Fibroblast of skin of left quadriceps (primary cell): ENCODE measurements at regions not wholly inside any gene's neighbourhood (a gene's known extent, or its start where the extent isn't known, plus 50 kb on each side); places are given as distances from the start of the nearest gene placed in this dataset.
"Not testable (repeated sequence)": the region's sequence is repeated elsewhere in the genome, so short reads cannot be mapped to it uniquely, and the experiment has no call there.

ENCODE experiments used
- DNase-seq, 2 experiments: peaks; one replicate each; pipeline ENCODE4 v3.0.0-alpha.2; 2013; ENCODE audit warnings: low read depth in 2 of 2

GRCh38 chr1:188991221-188991930, 1486.3 kb downstream of the BRINP3 start:
- no peak for DNase-seq

DNA sequence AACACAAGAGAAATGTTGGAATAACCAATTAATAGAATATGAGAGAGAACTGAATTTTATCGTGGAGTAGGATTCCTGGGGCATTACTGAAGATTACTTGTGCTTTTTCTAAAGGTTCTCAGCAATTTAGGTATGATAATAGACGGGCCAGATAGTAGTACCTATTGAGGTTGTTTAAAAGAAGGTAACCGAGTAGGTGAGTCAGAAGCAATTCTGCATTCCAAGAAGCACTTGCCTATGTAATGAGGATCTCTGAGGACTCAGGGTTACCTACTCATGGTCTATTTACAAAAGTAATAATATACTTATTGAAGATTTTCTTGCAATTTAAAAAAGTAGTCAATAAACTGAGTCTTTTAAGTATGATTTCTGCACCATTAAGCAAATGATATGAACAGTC, 1469.8 kb downstream of the BRINP3 start:
- DNase-seq = no peak

DNA sequence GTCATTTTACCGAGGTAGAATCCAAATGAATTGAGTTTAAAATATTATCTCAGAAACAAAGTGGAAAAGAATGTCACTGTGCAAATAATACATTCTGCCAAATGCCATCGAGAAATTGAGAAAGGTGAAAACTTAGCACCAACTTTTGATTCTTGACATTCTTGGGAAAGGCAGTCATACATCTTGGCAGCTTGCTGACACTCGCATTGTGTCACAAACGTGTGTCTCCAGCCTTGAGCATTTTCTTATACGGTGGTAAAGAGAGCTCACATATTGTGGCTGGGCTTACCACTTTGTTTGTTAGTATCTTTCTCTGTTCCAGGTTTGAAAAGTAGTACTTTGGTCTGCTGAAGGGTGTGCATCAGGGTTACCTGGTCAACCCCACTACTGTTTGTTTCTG, 1456.1 kb downstream of the BRINP3 start:
- no peak for DNase-seq

DNA sequence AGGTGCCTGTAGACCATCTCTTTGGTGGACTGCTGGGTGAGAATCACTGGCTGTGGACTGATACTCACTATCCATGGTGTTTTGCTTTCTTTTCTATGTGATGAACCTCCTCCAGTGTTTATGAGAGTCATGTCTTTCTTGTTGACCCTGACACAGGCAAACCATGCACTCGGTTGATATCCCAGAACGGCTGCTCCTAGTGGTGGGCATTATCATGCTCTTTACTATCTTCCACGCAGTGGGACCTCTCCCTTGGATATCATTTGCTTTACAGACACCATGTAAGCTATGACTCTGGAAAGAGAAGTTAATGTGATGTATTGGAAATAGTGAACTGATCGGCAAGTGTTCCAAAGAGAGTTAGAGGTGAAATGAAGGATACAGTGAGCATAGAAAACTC, 1455.6 kb downstream of the BRINP3 start:
- no peak for DNase-seq

DNA sequence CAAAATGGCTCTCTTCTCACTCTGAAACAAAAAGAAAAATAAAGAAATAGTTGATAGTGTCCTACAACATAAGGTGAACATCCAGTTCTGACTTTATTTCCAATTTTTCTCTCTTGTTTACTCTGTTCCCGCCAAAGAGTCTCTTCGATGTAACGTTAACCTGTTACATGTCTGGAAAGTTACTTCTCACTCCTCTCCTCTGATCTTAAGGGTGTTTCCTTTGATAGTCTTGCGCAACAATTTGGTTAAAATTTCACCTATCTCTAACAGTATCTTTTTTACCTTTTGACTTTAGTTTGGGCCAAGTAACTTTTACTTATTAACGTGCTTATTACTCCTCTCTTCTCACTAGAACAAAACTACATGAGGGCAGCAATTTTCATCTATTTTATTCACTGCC, 1450.2 kb downstream of the BRINP3 start:
- DNase-seq = no peak

- DNase-seq = no peak
Observed at GRCh38 chr1:189033169-189033568, 1444.5 kb downstream of the BRINP3 start.

DNA sequence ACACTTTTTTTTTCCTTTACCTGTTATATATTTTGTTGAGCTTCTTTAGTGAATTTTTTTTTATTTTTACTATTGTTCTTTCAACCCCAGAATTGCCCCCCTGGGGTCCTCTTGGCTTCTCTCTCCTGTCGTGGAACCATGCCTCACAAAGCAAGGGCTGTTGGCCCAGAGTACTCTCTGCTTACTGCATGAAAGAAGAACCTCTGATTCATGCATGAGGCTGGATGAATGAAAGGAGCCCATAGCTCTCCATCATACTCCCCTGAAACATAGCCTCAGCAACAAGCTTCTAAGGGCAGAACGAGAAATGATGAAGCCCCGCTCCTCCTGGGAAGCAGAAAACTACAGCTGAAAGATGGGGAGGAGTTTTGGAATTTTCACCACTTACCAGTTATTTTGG, 1441.0 kb downstream of the BRINP3 start:
- no peak for DNase-seq

GRCh38 chr1:189046127-189046526, 1431.5 kb downstream of the BRINP3 start:
- no peak for DNase-seq

- no peak for DNase-seq
Observed at GRCh38 chr1:189084811-189085210, 1392.9 kb downstream of the BRINP3 start.

GRCh38 chr1:189103956-189104355, 1373.7 kb downstream of the BRINP3 start:
- DNase-seq = no peak

GRCh38 chr1:189117072-189117770, 1360.4 kb downstream of the BRINP3 start:
- no peak for DNase-seq

- DNase-seq = no peak
Observed at GRCh38 chr1:189121941-189122340, 1355.7 kb downstream of the BRINP3 start.

GRCh38 chr1:189125694-189126093, 1352.0 kb downstream of the BRINP3 start:
- no peak for DNase-seq

- no peak for DNase-seq
Observed at GRCh38 chr1:189131576-189131975, 1346.1 kb downstream of the BRINP3 start.

- DNase-seq = not testable (repeated sequence)
Observed at GRCh38 chr1:189139748-189140147, 1337.9 kb downstream of the BRINP3 start.

- DNase-seq = no peak
Observed at GRCh38 chr1:189141056-189141455, 1336.6 kb downstream of the BRINP3 start.

- DNase-seq = no peak
Observed at GRCh38 chr1:189149547-189150375, 1327.9 kb downstream of the BRINP3 start.

DNA sequence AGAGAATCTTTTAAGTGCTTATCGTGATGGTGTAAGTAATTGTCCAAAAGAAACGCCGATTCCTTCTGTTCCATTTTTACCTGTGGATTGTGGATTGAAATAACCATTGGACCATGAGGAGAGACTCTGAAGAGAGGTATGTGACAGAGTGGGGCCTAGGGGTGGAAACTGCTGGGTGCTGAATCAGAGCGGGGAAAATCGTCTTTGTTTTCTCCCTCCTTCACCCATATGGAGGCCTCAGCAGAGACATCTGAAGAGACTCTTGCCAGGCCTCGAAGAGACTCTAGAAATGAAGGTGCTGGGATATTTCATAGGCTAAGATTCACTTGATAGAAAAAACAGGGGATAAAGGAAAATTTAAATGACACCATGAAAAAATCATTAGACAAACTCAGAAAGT, 1327.0 kb downstream of the BRINP3 start:
- no peak for DNase-seq

DNA sequence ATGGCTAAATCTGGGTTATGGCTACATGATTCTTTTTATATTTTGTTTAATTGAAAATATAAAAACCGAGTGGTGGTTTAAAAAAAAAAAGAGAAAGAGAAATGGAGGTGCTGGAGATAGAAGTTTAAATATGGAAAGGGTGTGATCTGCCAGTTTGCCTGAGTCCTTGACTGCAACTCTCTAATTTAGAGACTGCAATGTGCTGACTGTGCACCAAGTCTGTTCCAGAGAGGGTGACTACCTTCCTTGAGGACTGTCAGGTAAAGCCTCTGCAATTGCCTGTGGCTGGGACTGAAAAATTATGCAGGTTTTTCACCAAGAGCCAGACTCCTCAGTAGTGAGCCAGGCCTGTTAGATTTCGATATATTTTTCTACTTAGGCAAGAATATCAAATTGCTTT, 1326.3 kb downstream of the BRINP3 start:
- no peak for DNase-seq

- no peak for DNase-seq
Observed at GRCh38 chr1:189152685-189153084, 1325.0 kb downstream of the BRINP3 start.

DNA sequence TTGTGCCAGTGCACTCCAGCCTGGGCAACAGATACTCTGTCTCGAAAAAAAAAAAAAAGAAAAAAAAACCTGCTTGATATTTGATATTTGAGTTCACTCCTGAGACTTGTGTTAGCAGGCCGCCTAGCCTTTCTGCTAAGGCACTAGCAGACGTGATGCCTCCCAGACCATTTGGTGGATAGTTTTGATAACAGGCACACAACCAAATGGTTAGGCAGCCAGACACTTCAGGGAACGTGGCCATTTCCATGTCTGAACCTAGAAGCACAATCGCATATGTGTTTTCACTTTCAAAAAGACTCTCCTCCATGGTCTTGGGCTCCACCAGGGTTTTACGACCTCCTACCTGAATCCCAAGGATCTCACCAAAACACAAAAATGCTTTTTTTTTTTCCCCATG, 1319.5 kb downstream of the BRINP3 start:
- DNase-seq = no peak

- DNase-seq = no peak
Observed at GRCh38 chr1:189175889-189176288, 1301.8 kb downstream of the BRINP3 start.

- no peak for DNase-seq
Observed at GRCh38 chr1:189180057-189180456, 1297.6 kb downstream of the BRINP3 start.
